ENCODE measurements at regions not wholly inside any gene's neighbourhood (a gene's known extent, or its start where the extent isn't known, plus 50 kb on each side); places are given as distances from the start of the nearest gene placed in this dataset.
A peak's percentile ranks its signal among the peaks of the same experiment; 100 is the strongest.

- Histone ChIP-seq H3K4me2 (ENCODE audit: insufficient read depth in 1 of 2, low read depth in 2 of 2, low read length in 2 of 2) (peak overlapping the region; percentile 72 to 87), H4K5ac (ENCODE audit: insufficient read length, low read depth, low read length) (peak overlapping the region; percentile 30), H3K27me3 (replicated peaks in 1 of 4; ENCODE audit: control insufficient read depth in 3 of 4, extremely low read depth in 1 of 4, insufficient read depth in 3 of 4, low read length in 3 of 4) (no peaks in the 10 kb centered on the region; a peak in 1 of 7 replicates), H3K4me3 (ENCODE audit: extremely low read depth in 1 of 4, insufficient read depth in 2 of 4, low read depth in 3 of 4, low read length in 4 of 4) (peak overlapping the region; percentile 47 to 82 (median 56)), H2AFZ (ENCODE audit: low read length) (no peak overlapping the region), H3K56ac (replicated peaks; ENCODE audit: insufficient read length, low read depth, low read length) (peak overlapping the region; percentile 23), H3K4ac (replicated peaks; ENCODE audit: insufficient read length, low read depth, low read length) (no peak overlapping the region), H2BK12ac (ENCODE audit: low read depth, low read length) (peak overlapping the region; percentile 87; the same call in 1 of the 2 replicates), H4K20me1 (replicated peaks in 1 of 2; ENCODE audit: control insufficient read depth in 1 of 2, insufficient read depth in 2 of 2, low read length in 2 of 2) (no peaks in the 10 kb centered on the region), H2AK5ac (ENCODE audit: low read depth, low read length) (no peak overlapping the region), H3K4me1 (replicated peaks in 1 of 4; ENCODE audit: control insufficient read depth in 3 of 4, insufficient read depth in 4 of 4, low read length in 3 of 4) (peaks cover 0 to 19% (median 8%) of the 10 kb centered on the region in 4 experiments; a peak in 4 of 7 replicates), H3K18ac (ENCODE audit: extremely low read depth, low read length) (peak overlapping the region; percentile 93), H2BK5ac (ENCODE audit: low read depth, low read length) (peak overlapping the region; percentile 82; the same call in 1 of the 2 replicates), H2BK120ac (replicated peaks; ENCODE audit: low read depth, low read length) (no peak overlapping the region), H3K36me3 (ENCODE audit: control insufficient read depth in 2 of 4, insufficient read depth in 4 of 4, low read length in 3 of 4) (no peaks in the 10 kb centered on the region), H3K23ac (ENCODE audit: insufficient read length) (no peak overlapping the region), H2BK20ac (ENCODE audit: low read length) (peak overlapping the region; percentile 80; the same call in 1 of the 2 replicates), H3K79me1 (ENCODE audit: low read depth, low read length) (no peaks in the 10 kb centered on the region), H3K79me2 (ENCODE audit: control insufficient read depth in 1 of 2, insufficient read depth in 2 of 2, low read length in 2 of 2) (no peaks in the 10 kb centered on the region), H3K9ac (replicated peaks in 1 of 4; ENCODE audit: extremely low read depth in 1 of 4, low read depth in 3 of 4, low read length in 3 of 4) (peak overlapping the region in 1 of 4 experiments; percentile 29; a peak in 1 of 7 replicates), H3K9me3 (ENCODE audit: insufficient read depth in 2 of 2, low read depth in 1 of 2, low read length in 1 of 2) (0 out of 4 replicates have a peak, but pooled peaks cover 0 to 6% of the 10 kb centered on the region in 2 experiments), H2BK15ac (ENCODE audit: low read length) (0 out of 2 replicates have a peak overlapping the region, but pooled peaks have one; percentile 61), H3K14ac (ENCODE audit: insufficient read length) (no peak overlapping the region), H3K27ac (ENCODE audit: low read depth, low read length) (peak overlapping the region; percentile 21; the same call in 1 of the 2 replicates), H3K23me2 (ENCODE audit: low read depth, low read length) (peaks cover 7% of the 10 kb centered on the region), H4K8ac (ENCODE audit: extremely low read depth, insufficient read depth, low read length) (peak overlapping the region; percentile 17; the same call in 1 of the 2 replicates), H4K91ac (replicated peaks; ENCODE audit: insufficient read length, low read length) (peak overlapping the region; percentile 85)
- CTCF ChIA-PET (ENCODE audit: partially characterized antibody), result interaction anchor here (0.6 to 2.0 kb wide), 19 partner anchors 9 to 770 kb away, joined by 3 to 8 read pairs (median 4); no protein-coding TSS in a partner anchor
- WGBS, 2 experiments (ENCODE audit: extremely low coverage in 1 of 2, insufficient coverage in 1 of 2, insufficient read length in 1 of 2, insufficient replicate concordance in 2 of 2, low coverage in 1 of 2, low lambda C conversion rate in 2 of 2, missing lambda C conversion rate in 1 of 2), result 5% methylated on average over 24 of the region's 49 CpGs; no CpG with 5 or more reads in 1 of the 2 experiments
- peak; percentile 61 to 93 for DNase-seq (ENCODE audit: low read depth in 1 of 2, low spot score in 2 of 2)
- POLR2A ChIA-PET (ENCODE audit: partially characterized antibody), result interaction anchor here (0.6 to 8.3 kb wide), 17 partner anchors 11 to 262 kb away, joined by 3 to 65 read pairs (median 4); partner anchors contain the start of gene IER5L
- FAIRE-seq, result no peak
- TF ChIP-seq ASH2L (IDR thresholded peaks at IDR 0.05; ENCODE audit: low read length) (peak; percentile 62), SIX5 (IDR thresholded peaks at IDR 0.05; ENCODE audit: low read depth, low read length) (no peak), RFX5 (IDR thresholded peaks at IDR 0.05; ENCODE audit: borderline replicate concordance, low read depth, low read length) (no peak), BACH1 (IDR thresholded peaks at IDR 0.05; ENCODE audit: low read length) (no peak), HDAC6 (IDR thresholded peaks at IDR 0.05; ENCODE audit: low read depth, low read length) (no peak), POU5F1 (IDR thresholded peaks at IDR 0.05; ENCODE audit: low read depth, low read length) (no peak), MAX (IDR thresholded peaks at IDR 0.05) (peak; percentile 84), CEBPB (IDR thresholded peaks at IDR 0.05; ENCODE audit: low read depth, low read length) (no peak), ATF2 (IDR thresholded peaks at IDR 0.05; ENCODE audit: low read length) (no peak), SP1 (IDR thresholded peaks at IDR 0.05; ENCODE audit: low read depth, low read length) (peak; percentile 10; the same call in 1 of the 2 replicates), NRF1 (IDR thresholded peaks at IDR 0.05; ENCODE audit: low read depth, low read length) (no peak)
Observed at GRCh38 chr9:129352146-129352865, 174.2 kb upstream of the IER5L start.
